ENCODE measurements at regions not wholly inside any gene's neighbourhood (a gene's known extent, or its start where the extent isn't known, plus 50 kb on each side); places are given as distances from the start of the nearest gene placed in this dataset.

DNA sequence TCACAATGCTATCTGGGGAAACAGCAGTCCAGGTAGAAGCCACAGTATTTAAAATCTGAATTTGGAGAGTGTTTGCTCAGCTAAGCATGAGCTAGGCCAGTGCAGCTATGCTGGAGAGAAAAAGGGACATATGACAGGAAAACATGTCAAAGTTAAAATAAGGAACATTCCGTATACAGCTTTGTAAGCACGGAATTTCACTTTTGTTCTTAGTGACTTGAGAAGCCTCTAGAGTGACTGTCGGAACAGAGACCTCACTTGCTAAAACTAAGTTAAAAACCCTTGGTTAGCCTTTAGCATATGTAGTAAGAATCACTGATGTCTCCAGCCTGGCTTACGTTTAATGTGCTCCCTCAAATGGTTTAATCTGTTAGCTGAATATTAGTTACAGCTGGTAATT is 661.7 kb downstream of the KCNT2 start:
- no peak for DNase-seq (ENCODE audit: extremely low read depth, low read depth, low spot score)

DNA sequence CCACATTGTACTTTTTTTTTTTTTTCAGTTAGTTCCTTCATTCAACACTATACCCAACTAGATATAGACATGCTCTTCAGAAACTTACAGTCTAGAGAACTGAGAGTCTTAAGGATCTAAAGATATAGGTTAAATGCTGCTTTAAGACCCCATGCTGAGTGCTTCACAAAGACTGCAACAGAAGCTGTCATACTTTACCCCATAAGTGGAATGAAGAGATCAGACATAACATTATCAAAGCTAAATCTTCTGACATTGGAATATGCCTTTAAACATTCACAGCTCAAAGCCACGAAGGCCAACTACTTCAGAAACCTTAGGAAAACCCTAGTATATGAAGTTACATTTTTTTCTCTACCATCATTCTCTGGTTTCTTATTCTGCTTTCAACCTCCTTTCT is 666.4 kb downstream of the KCNT2 start:
- no peak for DNase-seq (ENCODE audit: extremely low read depth, low read depth, low spot score)

DNA sequence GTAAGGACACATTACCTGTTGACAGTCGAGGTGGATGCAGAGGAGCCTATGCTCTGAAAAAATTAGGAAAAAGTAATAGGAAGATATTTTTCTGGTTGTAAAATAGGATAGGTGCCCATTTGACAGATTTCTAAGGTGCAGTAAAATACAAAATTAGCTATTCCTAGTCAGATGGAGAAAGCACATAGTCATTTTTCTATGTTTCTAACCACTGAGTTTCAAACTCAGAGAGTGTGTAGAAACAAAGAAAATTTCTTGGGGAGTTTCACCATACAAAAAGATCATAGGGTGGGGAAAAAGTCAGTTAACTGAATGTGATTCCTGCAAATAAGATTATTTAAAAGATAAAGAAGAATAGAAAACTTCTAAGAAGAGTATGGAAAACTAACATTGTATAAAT is 666.9 kb downstream of the KCNT2 start:
- DNase-seq (ENCODE audit: extremely low read depth, low read depth, low spot score), result no peak

DNA sequence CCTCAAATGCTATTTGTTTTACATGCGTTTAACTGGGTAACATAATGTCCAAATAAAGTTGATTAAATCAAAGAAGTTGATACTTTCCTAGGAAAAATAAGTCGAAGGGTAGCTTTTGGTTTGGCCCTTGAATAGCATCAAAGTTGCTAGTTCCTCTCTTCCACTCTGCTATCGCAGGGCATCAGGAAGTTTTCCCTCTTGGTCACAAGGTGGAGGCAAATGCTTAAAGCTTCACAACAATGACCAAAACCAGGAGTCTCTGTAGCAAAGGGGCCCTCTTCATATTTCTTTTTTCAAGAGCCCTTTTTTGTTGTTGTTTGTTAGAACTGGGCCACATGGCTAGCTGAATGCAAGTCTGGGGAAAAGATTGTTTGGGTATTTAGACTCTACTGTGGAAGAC is 668.4 kb downstream of the KCNT2 start:
- DNase-seq (ENCODE audit: extremely low read depth, low read depth, low spot score), result no peak

DNA sequence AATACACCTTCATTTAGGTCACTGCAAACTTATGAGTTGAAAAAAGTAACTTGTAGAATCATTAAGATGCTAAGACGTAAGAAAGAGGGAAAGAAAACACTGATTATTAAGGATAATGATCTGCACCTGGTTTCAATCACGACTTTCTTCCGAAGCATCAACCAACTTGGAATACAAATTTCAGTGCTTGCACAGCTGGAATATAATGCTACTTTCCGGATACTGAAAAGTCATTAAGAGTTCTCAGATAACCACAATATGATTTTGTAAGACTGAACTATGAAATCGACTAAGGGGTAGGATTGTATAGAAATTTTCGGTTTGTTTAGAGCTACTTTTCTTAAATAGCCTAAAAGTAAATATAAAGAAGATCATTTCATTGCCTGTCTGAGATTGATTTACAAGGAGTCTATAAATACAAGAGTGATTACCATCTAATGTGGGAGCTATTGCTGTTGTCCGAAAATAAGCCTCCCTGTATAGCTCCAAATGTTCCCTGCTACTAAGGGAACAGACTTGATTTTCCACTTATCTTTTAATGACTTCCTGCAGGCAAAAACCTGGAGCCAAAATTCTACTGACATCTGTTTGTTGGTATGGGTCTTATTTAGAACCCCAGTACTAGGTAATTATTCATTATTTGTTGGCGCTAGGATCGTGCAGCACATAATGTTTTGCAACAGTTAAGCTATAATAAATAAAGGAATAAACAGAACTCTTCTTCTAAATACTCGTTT is 673.3 kb downstream of the KCNT2 start:
- DNase-seq (ENCODE audit: extremely low read depth, low read depth, low spot score), result no peak

DNA sequence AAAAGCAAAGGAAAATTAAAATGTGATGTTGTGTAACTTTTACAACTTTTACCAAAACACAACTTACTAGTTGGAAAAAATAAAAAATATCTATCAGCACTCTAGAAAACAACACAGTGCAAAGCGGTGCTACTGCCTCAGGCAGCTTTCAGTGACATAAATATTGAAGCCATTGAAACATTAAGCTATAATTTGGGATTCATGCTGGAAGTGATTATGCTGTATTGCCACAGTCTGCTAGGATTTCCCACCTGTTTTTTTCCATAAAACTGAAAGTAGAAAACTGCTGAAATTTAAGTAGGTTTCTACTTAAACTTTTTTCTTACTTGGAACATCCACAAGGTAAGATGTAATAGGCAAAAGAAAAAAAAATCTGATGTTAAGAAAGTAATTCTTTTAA is 674.4 kb downstream of the KCNT2 start:
- DNase-seq (ENCODE audit: extremely low read depth, low read depth, low spot score), result no peak

DNA sequence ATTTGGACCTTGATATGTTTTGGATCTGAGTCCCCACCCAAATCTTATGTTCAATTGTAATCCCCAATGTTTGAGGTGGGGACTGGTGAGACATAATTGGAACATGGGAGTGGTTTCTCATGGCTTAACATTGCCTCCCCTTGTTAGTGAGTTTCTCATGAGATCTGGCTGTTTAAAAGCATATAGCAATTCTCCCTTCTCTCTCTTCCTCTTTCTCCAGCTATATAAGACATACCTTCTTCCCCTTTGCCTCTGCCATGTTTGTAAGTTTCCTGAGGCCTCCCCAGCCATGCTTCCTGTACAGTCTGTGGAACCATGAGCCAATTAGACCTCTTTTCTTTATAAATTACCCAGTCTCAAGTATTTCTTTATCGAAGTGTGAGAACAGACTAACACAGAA is 692.4 kb downstream of the KCNT2 start:
- DNase-seq (ENCODE audit: extremely low read depth, low read depth, low spot score), result no peak

DNA sequence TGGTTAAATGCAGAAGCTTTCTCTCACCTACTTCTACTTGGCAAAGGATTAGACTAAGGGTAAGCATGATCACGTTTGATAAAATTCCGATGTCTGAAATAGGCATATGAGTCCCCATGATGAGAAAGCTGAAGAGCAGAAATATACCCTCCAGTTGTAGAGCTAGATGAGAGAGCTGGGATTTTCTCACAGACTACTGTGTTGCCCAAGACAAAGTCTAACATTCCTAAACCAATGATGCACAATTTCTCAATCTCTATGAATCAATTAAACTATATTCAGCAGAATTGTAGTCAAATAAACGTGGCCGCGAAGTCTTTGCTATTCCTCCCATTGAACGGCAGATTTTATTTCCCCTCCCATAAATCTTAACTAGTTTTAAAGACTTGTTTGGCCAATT is 699.2 kb downstream of the KCNT2 start:
- DNase-seq (ENCODE audit: extremely low read depth, low read depth, low spot score), result no peak

DNA sequence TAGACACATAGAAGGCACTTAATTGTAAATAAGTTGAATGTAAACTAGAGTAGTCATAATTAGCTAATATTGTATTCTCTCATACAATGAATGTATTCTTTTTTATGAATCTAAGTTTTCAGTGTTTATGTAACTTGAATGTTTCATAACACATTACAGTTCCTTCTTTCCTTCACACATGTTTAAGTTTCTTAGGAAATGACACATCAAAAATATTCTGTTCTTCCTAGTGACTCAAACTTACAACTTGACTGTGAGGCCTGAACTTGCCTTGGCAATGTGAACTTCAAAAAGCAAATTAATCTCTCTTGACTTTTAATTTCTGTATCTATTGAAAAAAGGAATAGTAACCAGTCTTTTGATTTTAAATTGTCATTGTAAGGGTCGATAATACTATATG is 700.1 kb downstream of the KCNT2 start:
- no peak for DNase-seq (ENCODE audit: extremely low read depth, low read depth, low spot score)

DNA sequence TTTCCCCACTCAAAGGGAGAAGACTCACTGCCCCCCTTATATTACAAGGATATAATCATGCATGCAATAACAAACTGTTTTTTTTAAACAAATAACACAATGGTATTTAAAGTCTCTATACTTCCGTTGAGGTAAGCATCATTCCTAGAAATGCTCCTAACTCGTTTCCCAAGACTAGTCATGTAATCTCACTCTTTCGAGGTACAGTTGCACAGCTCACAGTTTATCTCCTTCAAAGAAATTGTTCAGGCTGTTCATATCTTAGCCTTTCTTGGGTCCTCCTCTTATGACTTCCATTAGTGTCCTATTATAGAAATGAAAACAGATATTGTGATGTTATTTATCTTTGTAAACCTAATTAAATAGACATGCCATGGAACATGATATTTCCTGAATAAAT is 705.0 kb downstream of the KCNT2 start:
- DNase-seq (ENCODE audit: extremely low read depth, low read depth, low spot score), result no peak

DNA sequence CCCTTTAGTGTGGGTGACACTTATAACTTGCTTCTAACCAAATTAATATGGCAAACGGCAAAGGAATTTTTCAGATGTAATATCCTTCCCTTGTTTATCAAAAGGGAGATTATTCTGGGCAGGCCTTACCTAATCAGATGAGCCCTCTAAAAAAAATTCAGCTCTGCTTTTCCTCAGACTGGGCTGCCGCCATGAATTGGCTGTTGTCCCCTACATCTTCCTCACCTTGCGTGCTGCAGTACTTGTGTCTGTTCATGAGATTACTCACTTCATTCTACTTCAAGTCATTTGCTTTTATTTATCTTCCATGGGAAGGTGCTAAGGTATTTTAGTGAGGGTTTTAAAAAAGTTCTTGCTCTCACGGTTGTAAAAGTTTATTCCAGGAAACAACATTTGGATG is 705.5 kb downstream of the KCNT2 start:
- DNase-seq (ENCODE audit: extremely low read depth, low read depth, low spot score), result no peak

DNA sequence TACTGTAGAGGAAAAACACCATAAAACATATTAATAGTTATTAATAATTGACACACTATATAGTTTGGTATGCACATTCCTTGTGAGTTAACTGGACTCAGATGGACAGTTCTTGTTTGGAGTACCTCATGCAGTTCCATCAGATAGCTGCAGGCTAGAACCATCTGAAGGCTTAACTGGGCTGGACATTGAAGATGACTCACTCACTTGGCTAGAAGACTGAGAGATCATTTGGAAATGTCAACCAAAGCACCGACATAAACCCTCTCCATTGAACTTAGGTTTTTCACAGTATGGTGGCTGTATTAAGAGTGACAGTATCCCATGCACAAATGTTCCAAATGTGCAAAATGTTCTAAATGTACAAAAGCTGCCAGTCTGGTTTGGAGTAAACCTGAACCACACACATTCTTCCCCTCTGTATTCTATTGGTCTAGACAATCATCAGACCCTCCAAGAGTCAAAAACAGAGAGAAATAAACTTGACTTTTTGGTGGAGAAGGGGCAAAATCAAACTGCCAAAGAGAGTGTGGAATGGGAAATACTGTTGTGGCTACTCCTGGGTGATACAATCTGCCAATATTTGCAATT is 708.4 kb downstream of the KCNT2 start:
- DNase-seq (ENCODE audit: extremely low read depth, low read depth, low spot score), result no peak

DNA sequence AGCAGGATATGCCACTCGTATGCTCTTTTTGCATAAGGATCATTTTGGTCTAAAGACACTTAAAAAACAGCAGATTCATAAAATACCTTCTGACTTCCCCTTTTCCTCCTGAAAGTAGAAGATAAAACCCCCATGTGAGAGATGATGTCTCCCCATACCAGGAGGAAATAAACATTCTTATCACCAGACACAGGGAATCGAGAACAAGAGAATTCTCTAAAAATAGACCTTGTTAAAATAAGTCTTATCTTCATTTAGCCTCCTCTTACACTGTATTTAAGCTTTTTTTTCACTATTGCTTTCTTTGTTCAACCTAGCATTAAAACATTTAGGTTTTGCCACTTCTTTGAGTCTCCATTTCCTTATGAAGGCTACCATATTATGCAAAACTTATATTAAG is 709.3 kb downstream of the KCNT2 start:
- no peak for DNase-seq (ENCODE audit: extremely low read depth, low read depth, low spot score)

DNA sequence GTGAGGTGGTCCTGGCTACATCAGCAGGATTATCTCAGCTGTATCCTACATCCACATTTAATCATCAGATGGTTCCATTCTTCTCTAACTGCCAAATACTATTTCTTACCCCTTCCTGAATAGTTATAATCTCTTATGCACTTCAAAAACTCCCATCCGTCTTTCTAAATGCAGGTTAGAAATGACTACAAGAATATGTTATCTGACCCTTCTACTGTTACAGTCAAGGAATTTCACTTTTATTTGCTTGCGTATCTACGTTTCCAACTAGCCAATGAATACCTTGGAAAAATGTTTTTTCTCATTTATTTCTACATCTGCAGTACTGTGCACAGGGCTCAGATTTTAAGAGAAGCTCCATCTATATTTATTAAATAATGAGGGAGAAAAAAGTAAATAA is 709.9 kb downstream of the KCNT2 start:
- no peak for DNase-seq (ENCODE audit: extremely low read depth, low read depth, low spot score)

DNA sequence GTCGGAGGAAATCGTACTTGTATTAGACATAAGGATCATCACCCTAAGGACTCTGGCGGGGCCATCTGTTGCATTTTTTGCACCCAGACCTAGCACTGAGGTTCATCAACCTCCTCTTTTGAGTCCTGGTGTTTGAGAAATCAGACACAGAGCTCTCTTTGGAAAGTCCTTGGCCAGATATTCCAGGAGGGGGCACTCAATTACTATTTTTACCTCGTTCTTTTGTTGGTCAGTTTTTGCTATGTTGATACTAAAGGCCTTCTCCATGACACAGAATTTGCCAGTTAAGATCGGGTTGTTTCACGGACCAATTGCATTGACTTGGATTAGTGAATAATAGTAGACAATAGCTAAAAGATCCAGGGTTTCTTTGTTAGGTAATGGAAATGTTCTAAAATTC is 711.2 kb downstream of the KCNT2 start:
- DNase-seq (ENCODE audit: extremely low read depth, low read depth, low spot score), result no peak

DNA sequence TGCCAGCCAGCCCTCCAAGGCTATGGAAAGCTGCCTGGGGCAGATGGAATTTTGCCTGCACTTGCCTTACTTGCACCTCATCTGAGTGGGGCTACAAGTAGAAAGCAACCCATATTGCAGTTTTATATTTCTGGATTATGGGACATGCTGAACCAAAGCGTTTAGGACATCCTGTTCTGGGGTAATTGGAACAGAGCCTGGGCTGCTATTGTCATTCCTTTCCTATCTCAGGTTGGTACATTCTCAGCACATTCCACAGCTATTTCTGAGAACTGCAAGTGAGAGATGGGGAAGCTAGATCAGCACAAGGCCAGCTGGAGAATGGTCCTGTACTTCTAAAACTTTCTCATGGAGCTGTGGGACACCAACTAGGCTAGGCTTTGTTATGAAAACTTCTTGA is 713.8 kb downstream of the KCNT2 start:
- no peak for DNase-seq (ENCODE audit: extremely low read depth, low read depth, low spot score)

DNA sequence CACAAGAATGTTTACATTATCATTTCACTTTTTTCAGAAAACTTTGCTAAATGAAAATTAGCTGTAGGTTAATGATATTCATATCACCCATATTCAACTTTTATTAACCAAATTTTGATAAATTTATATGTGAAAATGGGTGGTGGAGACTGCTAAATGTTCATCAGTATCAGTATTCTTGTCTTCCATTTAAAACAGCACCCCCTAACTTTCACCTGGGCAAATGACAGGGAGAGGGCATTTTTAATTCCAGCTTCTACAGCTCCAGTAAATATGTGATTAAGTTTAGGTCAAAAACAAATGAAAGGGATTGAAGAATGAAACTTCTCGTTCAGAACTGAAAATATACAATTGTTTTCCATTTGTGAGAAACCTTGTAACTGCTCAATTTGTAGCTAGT is 722.2 kb downstream of the KCNT2 start:
- no peak for DNase-seq (ENCODE audit: extremely low read depth, low read depth, low spot score)

DNA sequence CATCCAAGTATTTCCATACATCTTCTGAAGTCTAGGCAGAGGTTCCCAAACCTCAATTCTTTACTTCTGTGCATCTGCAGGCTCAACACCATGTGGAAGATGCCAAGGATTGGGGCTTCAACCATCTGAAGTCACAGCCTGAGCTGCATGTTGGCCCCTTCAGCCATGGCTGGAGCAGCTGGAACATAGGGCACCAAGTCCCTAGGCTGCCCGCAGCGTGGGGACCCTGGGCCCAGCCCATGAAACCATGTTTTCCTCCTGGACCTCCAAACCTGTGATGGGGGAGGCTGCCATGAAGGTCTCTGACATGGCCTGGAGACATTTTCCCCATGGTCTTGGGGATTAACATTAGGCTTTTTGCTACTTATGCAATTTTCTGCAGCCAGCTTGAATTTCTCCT is 729.8 kb downstream of the KCNT2 start:
- no peak for DNase-seq (ENCODE audit: extremely low read depth, low read depth, low spot score)

DNA sequence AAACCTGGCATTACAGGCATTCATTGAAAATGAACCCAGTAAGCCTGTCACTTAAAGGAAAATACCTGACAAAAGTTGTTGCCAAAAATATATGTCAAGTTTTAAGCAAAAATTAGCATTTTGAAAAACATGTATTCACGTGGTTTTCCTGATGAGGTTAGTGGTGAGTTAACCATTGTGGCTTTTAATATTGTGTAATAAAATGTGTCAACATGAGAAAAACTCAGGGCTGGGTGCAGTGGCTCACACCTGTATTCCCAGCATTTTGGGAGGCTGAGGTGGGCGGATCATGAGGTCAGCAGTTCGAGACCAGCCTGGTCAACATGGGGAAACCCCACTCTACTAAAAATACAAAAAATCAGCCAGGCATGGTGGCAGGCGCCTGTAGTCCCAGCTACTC is 731.4 kb downstream of the KCNT2 start:
- DNase-seq (ENCODE audit: extremely low read depth, low read depth, low spot score), result no peak

DNA sequence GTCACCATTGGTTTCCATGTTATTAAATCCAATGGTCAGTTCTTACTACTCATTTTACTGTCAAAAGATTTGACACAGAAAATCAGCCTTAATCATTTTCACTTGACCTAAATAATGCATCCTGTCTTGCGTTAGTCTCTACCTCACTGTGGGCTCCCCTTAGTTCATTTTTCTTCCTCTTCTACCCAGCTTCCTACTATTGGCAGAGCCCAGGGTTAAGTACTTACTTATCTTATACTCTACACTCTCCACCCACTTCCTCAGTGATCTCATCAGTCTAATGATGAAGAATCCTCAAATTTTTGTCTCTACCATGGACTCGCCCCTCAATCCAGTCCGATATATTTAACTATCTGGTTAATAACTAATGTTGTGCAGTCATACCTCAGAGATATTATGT is 735.9 kb downstream of the KCNT2 start:
- DNase-seq (ENCODE audit: extremely low read depth, low read depth, low spot score), result no peak

DNA sequence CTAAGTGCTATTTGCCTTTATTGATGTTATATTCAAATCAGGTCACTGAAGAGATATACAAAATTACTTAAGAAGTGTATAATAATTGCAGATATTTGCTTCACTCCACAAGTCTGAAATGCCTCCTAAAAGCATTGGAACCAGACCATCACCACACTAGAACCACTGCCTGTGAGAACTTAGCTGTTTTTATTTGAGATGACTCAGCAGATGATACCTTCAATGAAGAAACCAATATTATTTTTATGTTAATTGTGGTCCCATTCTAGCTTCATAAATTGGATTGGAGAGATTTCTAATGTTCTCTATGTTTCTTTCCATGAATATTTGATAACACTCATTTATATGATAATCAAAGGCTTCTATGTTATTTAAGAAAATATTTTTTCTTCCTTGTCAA is 740.6 kb downstream of the KCNT2 start:
- DNase-seq (ENCODE audit: extremely low read depth, low read depth, low spot score), result no peak

DNA sequence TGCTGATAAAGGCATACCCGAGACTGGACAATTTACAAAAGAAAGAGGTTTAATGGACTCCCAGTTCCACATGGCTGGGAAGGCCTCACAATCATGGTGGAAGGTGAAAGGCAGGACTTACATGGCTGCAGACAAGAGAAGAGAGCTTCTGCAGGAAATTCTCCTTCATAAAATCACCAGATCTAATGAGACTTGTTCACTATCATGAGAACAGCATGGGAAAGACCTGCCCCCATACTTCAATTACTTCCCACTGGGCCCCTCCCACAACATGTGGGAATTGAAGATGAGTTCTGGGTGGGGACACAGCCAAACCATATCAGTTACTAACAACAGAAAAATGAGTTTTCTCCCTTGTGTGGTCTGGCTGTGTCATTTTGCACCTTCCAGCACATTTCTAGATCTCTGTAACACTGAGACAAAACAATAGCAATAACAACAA is 741.4 kb downstream of the KCNT2 start:
- DNase-seq (ENCODE audit: extremely low read depth, low read depth, low spot score), result no peak

All from glomerular endothelial cell (primary cell).